HG02759 (cell line): ENCODE measurements at regions not wholly inside any gene's neighbourhood (a gene's known extent, or its start where the extent isn't known, plus 50 kb on each side); places are given as distances from the start of the nearest gene placed in this dataset.

ENCODE experiments used
- ATAC-seq: cut with Tn5 transposase; IDR thresholded peaks from one replicate; pipeline ENCODE4 v1.9.1; 2021; ENCODE audit warnings: mild to moderate bottlenecking, moderate library complexity; ENCODE audit not compliant: unreplicated experiment

DNA sequence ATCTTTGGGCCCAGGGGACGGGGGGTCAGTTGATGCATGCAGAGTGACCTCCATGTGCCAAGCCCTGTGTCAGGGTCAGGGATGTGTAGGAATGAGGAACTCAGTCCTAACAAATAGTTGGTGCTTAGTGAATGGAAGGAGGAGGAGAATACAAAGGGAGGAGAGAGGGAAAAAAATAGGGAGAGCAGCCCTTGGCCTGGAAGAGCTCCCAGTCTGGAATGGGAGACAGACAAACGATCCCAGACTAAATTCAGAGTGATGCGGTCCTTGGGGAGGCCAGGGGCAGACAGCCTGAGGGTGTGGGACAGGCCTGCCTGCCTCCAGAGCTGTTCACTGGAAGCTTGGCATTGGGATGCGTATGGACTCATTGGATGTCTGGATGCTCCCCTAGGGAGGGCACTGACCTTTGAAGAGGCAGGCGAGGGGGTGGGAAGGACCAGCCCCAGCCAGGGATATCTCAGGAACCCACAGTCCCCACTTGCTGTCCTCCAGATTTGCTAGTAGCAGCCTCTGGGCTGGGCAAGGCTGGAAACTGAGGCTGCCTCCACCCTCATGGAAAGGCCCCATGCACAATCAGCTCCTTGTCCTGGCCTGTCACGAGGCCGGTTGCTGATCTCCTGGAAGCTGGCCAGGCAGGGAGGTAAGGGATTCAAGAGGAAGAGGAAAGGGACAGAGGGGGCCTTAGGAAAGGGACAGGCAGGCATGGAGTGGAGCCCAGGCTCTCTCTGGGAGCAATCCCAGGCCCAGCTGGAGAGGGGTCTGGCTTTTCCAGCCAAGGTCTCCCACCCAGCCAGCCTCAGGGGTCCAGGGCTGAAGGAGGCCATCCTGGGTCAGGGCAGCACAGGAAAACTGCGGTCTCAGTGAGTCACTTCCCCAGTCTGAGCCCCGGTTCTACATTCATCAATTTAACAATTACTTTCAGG is 69.0 kb upstream of the GGTA1 start:
- ATAC-seq, result no peak

DNA sequence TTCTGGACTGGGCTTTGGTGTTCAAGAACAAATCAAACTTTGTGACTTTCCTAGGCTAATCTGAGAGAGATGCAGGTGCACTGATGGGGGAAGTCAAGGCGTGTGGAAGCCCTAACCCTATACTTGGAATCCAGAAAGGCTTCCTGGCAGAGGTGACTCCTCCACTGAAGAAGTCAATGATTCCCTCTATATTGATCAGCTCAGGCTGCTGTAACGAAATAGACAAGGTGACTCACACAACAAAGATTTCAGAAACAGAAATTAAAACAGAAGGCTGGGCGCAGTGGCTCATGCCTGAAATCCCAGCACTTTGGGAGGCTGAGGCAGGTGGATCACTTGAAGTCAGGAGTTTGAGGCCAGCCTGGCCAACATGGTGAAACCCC is 69.6 kb upstream of the GGTA1 start:
- no peak for ATAC-seq

- no peak for ATAC-seq
These were observed 72.9 kb upstream of the GGTA1 start for GRCh38 chr9:121572581-121572980.

DNA sequence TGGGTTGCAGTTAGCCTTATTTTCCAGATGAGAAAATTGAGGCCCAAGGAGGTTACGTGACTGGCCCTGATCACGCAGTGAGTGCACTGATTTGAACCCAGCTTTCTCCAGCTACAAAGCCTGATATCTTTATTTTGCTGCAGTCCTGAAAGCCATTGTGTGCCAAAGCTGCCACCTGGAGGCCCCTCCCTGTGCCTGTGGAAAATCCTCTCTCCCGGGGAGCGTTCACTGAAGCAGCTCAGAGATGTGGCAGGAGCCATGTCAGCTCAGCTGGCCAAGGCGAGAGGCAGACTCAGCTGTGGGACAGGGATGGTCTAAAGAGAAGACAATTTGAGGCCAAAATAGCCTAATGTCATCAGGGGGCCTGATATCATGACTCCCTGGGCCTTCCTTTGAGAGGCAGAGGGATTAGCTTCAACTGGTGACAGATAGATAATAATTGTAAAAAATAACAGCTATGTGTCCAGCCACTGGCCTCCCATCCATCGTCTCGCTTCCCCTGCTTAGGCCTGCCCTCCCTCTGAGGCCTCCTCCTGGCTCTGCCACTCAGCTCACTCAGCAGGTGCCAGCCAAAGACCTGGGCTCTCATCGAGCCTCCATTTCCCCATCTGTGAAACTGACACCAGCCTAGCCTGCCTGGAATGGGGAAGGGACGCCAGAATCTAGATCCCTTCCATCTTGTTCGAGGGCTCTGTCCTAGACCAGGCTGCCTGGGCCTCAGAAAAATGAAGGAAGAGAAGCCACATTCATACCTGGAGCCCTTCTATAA is 74.3 kb upstream of the GGTA1 start:
- ATAC-seq, result no peak

GRCh38 chr9:121574774-121575519 is 75.3 kb upstream of the GGTA1 start:
- no peak for ATAC-seq

GRCh38 chr9:121576281-121577075 is 75.0 kb upstream of the DAB2IP start:
- no peak for ATAC-seq

DNA sequence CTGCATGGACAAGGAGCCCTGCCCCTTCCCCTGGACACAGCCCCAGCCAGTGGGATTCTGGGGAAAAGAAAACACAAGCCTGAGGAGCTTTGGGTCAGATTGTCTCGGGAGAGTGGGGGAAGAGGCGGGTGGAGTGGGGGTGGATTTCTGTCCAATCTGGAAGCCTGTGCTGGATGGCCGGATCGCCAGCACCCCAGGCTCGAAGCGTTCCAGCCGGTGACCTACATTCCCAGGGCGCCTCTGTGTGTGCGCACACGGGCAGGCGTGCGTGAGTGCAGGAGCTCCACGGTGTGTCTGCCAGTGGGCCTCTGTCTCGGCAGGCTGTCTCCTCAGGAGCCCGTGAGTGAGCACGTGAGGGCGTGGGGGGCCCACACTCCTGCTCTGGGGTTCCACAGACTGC is 74.3 kb upstream of the DAB2IP start:
- no peak for ATAC-seq

DNA sequence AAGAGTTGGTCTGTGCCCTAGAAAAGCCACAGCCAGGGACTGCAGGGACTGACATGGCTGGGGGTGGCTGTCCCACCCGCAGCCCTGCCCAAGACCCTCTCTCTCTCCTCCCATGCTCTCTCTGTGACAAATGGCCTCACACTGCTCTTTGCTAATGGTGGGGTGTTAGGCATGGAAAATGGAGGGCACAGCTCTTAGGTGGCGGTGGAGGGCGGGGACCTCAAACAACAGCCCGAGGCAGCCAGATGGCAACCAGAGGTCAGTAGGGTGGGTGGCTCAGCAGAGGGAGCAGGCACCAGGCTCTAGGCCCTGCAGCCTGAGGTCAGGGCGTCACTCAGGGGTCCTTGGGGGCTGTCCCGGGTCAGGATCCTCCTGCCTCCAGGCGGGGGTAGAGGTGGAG is 73.9 kb upstream of the DAB2IP start:
- no peak for ATAC-seq

GRCh38 chr9:121581786-121582600 is 69.4 kb upstream of the DAB2IP start:
- no peak for ATAC-seq

GRCh38 chr9:121582641-121583040 is 68.8 kb upstream of the DAB2IP start:
- no peak for ATAC-seq

DNA sequence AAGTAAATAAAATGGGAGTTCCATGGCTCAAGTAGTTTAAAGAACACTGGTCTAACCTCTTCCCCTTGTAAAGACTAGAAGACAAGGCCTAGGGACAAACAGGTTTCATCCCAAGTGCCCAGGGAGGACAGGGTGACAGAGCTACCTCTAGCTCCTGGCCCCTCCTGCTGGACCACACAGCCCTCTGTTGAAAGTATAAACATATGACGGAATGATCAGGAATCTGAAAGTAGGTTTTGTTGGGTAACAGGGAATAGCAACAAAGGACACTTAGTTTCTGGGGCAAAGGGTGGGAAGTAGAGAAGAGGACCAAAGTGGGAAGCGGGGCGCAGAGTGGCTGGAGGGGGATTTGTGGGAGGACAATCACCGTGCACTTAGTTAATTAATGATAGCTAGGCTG is 67.0 kb upstream of the DAB2IP start:
- ATAC-seq, result no peak

- no peak for ATAC-seq
These were observed 63.6 kb upstream of the DAB2IP start for GRCh38 chr9:121587863-121588262.

DNA sequence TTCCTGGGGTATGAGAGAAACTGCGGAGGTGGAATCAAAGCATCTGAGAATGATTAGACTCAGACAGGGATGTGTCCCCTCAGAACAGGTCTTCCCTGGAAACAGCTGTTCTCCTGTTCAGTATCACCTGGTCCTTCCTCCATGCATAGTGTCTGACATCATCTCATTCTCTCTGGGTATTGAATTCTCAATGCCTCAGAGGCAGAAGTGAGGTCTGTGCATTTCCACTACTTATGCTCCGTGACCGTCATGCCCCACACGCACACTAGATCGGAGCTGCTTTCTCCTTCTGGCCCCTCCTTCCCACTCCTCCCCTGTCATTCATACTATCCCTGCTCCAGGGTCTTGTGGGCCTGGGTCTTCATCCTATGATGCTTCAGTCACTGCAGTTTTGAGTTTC is 61.4 kb upstream of the DAB2IP start:
- ATAC-seq, result no peak

DNA sequence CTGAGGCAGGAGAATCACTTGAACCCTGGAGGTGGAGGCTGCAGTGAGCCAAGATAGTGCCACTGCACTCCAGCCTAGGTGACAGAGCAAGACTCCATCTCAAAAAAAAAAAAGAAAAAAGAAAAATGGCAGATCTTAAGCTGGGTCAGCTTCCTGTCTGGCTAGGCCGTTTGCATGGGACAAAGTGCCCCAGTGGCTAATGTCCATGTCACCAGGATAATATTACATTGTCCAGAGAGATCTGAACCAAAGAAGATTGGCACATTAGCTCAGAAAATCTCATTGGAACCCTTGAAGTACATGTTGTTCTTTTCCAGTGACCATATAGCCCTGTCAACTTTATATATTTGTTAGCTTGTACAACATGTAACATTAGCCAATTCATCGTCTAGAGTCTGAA is 59.2 kb upstream of the DAB2IP start:
- ATAC-seq, result no peak

DNA sequence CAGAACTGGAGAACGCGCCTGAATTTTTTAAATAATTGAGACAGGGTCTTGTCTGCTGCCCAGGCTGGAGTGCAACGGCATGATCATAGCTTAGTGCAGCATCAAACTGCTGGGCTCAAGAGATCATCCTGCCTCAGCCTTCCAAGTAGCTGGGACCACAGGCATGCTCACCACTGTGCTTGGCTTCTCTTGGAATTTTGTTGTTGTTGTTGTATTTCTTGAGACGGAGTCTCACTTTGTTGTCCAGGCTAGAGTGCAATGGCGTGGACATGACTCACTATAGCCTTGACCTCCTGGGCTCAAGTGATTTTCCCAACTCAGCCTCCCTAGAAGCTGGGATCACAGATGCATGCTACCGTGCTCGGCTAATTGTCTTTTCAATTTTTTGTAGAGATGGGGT is 58.4 kb upstream of the DAB2IP start:
- no peak for ATAC-seq

- ATAC-seq, result no peak
These were observed 54.9 kb upstream of the DAB2IP start for GRCh38 chr9:121596515-121596914.

DNA sequence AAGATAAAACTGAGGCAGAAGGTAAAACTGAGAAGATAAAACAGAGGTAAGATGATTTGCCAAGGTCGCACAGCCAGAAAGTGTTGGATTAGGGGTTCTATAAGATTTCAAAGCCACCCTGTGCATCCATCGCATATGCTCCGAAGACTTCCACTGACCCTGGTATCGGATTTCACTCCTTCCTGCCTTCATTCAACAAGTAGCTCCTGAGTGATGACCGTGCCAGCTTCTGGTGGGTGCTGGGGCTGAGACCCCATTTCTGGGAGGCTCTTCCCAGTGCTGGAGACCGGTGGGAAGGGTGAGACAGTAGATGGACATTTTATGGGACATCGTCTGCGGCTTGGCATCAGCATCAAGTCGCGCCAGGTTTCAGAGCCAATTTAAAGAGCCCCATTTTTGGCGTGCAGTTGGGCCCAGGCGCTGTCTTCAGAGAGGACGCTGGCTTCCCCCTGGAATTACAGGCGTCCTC is 53.7 kb upstream of the DAB2IP start:
- no peak for ATAC-seq

GRCh38 chr9:121598167-121598964 is 53.1 kb upstream of the DAB2IP start:
- no peak for ATAC-seq
